Activated naive CD4-positive, alpha-beta T cell (primary cell): ENCODE measurements at regions not wholly inside any gene's neighbourhood (a gene's known extent, or its start where the extent isn't known, plus 50 kb on each side); places are given as distances from the start of the nearest gene placed in this dataset.
"Not testable (repeated sequence)": the region's sequence is repeated elsewhere in the genome, so short reads cannot be mapped to it uniquely, and the experiment has no call there.

Experiments used
- DNase-seq, 4 experiments: peaks; one replicate each; lab custom pipeline; 2025; lab: John Stamatoyannopoulos, UW

- no peak for DNase-seq
Measured at GRCh38 chr5:32534041-32534440, 51.3 kb upstream of the SUB1 start.

GRCh38 chr5:32531885-32532520 lies 53.4 kb upstream of the SUB1 start:
- peak in 2 of 4 experiments; percentile 1 to 17 for DNase-seq

GRCh38 chr5:32527321-32527720 lies 58.0 kb upstream of the SUB1 start:
- DNase-seq: not testable (repeated sequence)

GRCh38 chr5:32526810-32527209 lies 58.5 kb upstream of the SUB1 start:
- no peak for DNase-seq

- DNase-seq: no peak
Measured at GRCh38 chr5:32523625-32524024, 61.7 kb upstream of the SUB1 start.

GRCh38 chr5:32522429-32523143 lies 62.8 kb upstream of the SUB1 start:
- DNase-seq: peak in 2 of 4 experiments; percentile 1 to 12

GRCh38 chr5:32521481-32521880 lies 63.9 kb upstream of the SUB1 start:
- no peak for DNase-seq

GRCh38 chr5:32520972-32521371 lies 64.4 kb upstream of the SUB1 start:
- DNase-seq: no peak

- DNase-seq: no peak
Measured at GRCh38 chr5:32520356-32520755, 65.0 kb upstream of the SUB1 start.

GRCh38 chr5:32519508-32519907 lies 65.8 kb upstream of the SUB1 start:
- no peak for DNase-seq

- DNase-seq: no peak
Measured at GRCh38 chr5:32514806-32515205, 70.3 kb upstream of the ZFR start.

- no peak for DNase-seq
Measured at GRCh38 chr5:32512926-32513325, 68.4 kb upstream of the ZFR start.

- no peak for DNase-seq
Measured at GRCh38 chr5:32511776-32512374, 67.3 kb upstream of the ZFR start.

GRCh38 chr5:32510860-32511259 lies 66.3 kb upstream of the ZFR start:
- DNase-seq: no peak

- no peak for DNase-seq
Measured at GRCh38 chr5:32508806-32509805, 64.6 kb upstream of the ZFR start.

GRCh38 chr5:32507738-32508434 lies 63.3 kb upstream of the ZFR start:
- DNase-seq: no peak

- DNase-seq: no peak
Measured at GRCh38 chr5:32506799-32507198, 62.3 kb upstream of the ZFR start.

GRCh38 chr5:32506201-32506661 lies 61.7 kb upstream of the ZFR start:
- no peak for DNase-seq

- no peak for DNase-seq
Measured at GRCh38 chr5:32505756-32506155, 61.2 kb upstream of the ZFR start.

GRCh38 chr5:32504989-32505596 lies 60.6 kb upstream of the ZFR start:
- no peak for DNase-seq
